ENCODE measurements at regions not wholly inside any gene's neighbourhood (a gene's known extent, or its start where the extent isn't known, plus 50 kb on each side); places are given as distances from the start of the nearest gene placed in this dataset.

- Histone ChIP-seq H3K27me3 (ENCODE audit: insufficient read depth, low read length) (no peaks in the 10 kb centered on the region), H3K4me3 (ENCODE audit: insufficient read depth, low read depth, low read length) (no peak overlapping the region), H3K4me2 (ENCODE audit: low read length) (no peak overlapping the region), H3K9ac (ENCODE audit: low read length) (no peak overlapping the region), H3K27ac (ENCODE audit: low read depth, low read length) (no peak overlapping the region), H3K9me3 (ENCODE audit: insufficient read depth, low read depth, low read length) (no peaks in the 10 kb centered on the region), H3K79me2 (ENCODE audit: insufficient read depth, low read length) (no peaks in the 10 kb centered on the region), H2AFZ (ENCODE audit: low read depth, low read length) (no peak overlapping the region), H3K4me1 (ENCODE audit: insufficient read depth, low read length) (no peaks in the 10 kb centered on the region), H4K20me1 (ENCODE audit: insufficient read depth, low read length) (no peaks in the 10 kb centered on the region), H3K36me3 (ENCODE audit: insufficient read depth, low read length) (no peaks in the 10 kb centered on the region)
- TF ChIP-seq CTCF (IDR thresholded peaks at IDR 0.05; ENCODE audit: insufficient read depth, low read depth, low read length) (no peak), EZH2 (IDR thresholded peaks at IDR 0.05; ENCODE audit: insufficient read depth, low read length) (no peak)
- no peak for FAIRE-seq
- Mint-ChIP-seq H3K4me3 (ENCODE audit: unreplicated experiment) (no peak overlapping the region), H3K27ac (ENCODE audit: unreplicated experiment) (no peak overlapping the region), H3K9me3 (ENCODE audit: unreplicated experiment) (peaks cover 3% of the 10 kb centered on the region), H3K27me3 (ENCODE audit: low read depth, unreplicated experiment) (no peaks in the 10 kb centered on the region), H3K36me3 (ENCODE audit: low read depth, unreplicated experiment) (no peaks in the 10 kb centered on the region), H3K4me1 (ENCODE audit: low read depth, unreplicated experiment) (no peaks in the 10 kb centered on the region)
- DNase-seq (ENCODE audit: low read depth) = no peak
Observed at GRCh38 chr4:106818764-106819163, 217.3 kb downstream of the DKK2 start.

- Mint-ChIP-seq H3K4me3 (ENCODE audit: unreplicated experiment) (no peak overlapping the region), H3K36me3 (ENCODE audit: low read depth, unreplicated experiment) (no peaks in the 10 kb centered on the region), H3K27ac (ENCODE audit: unreplicated experiment) (no peak overlapping the region), H3K9me3 (ENCODE audit: unreplicated experiment) (no peaks in the 10 kb centered on the region), H3K27me3 (ENCODE audit: low read depth, unreplicated experiment) (no peaks in the 10 kb centered on the region), H3K4me1 (ENCODE audit: low read depth, unreplicated experiment) (no peaks in the 10 kb centered on the region)
- FAIRE-seq (no peak), DNase-seq (ENCODE audit: low read depth) (peak; percentile 69)
- no peaks in the 10 kb centered on the region for H3K36me3 ChIP-seq (ENCODE audit: insufficient read depth, low read length)
- no peak overlapping the region for H3K4me2 ChIP-seq (ENCODE audit: low read length)
- no peak overlapping the region for H3K4me3 ChIP-seq (ENCODE audit: insufficient read depth, low read depth, low read length)
- H3K9ac ChIP-seq (ENCODE audit: low read length) = no peak overlapping the region
- H2AFZ ChIP-seq (ENCODE audit: low read depth, low read length) = no peak overlapping the region
- H3K79me2 ChIP-seq (ENCODE audit: insufficient read depth, low read length) = no peaks in the 10 kb centered on the region
- TF ChIP-seq EZH2 (IDR thresholded peaks at IDR 0.05; ENCODE audit: insufficient read depth, low read length) (no peak), CTCF (IDR thresholded peaks at IDR 0.05; ENCODE audit: insufficient read depth, low read depth, low read length) (no peak)
- no peaks in the 10 kb centered on the region for H3K4me1 ChIP-seq (ENCODE audit: insufficient read depth, low read length)
- no peaks in the 10 kb centered on the region for H4K20me1 ChIP-seq (ENCODE audit: insufficient read depth, low read length)
- H3K9me3 ChIP-seq (ENCODE audit: insufficient read depth, low read depth, low read length) = no peaks in the 10 kb centered on the region
- H3K27ac ChIP-seq (ENCODE audit: low read depth, low read length) = no peak overlapping the region
- no peaks in the 10 kb centered on the region for H3K27me3 ChIP-seq (ENCODE audit: insufficient read depth, low read length)
Observed at GRCh38 chr4:106816496-106816895, 219.6 kb downstream of the DKK2 start.

GRCh38 chr4:106810122-106810521 is 226.0 kb downstream of the DKK2 start:
- Mint-ChIP-seq H3K36me3 (ENCODE audit: low read depth, unreplicated experiment) (no peaks in the 10 kb centered on the region), H3K27ac (ENCODE audit: unreplicated experiment) (no peak overlapping the region), H3K4me3 (ENCODE audit: unreplicated experiment) (no peak overlapping the region), H3K4me1 (ENCODE audit: low read depth, unreplicated experiment) (no peaks in the 10 kb centered on the region), H3K27me3 (ENCODE audit: low read depth, unreplicated experiment) (no peaks in the 10 kb centered on the region), H3K9me3 (ENCODE audit: unreplicated experiment) (no peaks in the 10 kb centered on the region)
- Histone ChIP-seq H3K27ac (ENCODE audit: low read depth, low read length) (no peak overlapping the region), H3K27me3 (ENCODE audit: insufficient read depth, low read length) (no peaks in the 10 kb centered on the region), H4K20me1 (ENCODE audit: insufficient read depth, low read length) (no peaks in the 10 kb centered on the region), H3K4me1 (ENCODE audit: insufficient read depth, low read length) (no peaks in the 10 kb centered on the region), H3K9ac (ENCODE audit: low read length) (no peak overlapping the region), H2AFZ (ENCODE audit: low read depth, low read length) (no peak overlapping the region), H3K4me3 (ENCODE audit: insufficient read depth, low read depth, low read length) (no peak overlapping the region), H3K9me3 (ENCODE audit: insufficient read depth, low read depth, low read length) (no peaks in the 10 kb centered on the region), H3K79me2 (ENCODE audit: insufficient read depth, low read length) (no peaks in the 10 kb centered on the region), H3K4me2 (ENCODE audit: low read length) (no peak overlapping the region), H3K36me3 (ENCODE audit: insufficient read depth, low read length) (no peaks in the 10 kb centered on the region)
- TF ChIP-seq EZH2 (IDR thresholded peaks at IDR 0.05; ENCODE audit: insufficient read depth, low read length) (no peak), CTCF (IDR thresholded peaks at IDR 0.05; ENCODE audit: insufficient read depth, low read depth, low read length) (no peak)
- FAIRE-seq (no peak), DNase-seq (ENCODE audit: low read depth) (no peak)

Data from astrocyte (in vitro differentiated cells and primary cell).